ENCODE measurements at regions not wholly inside any gene's neighbourhood (a gene's known extent, or its start where the extent isn't known, plus 50 kb on each side); places are given as distances from the start of the nearest gene placed in this dataset.
"Not testable (repeated sequence)": the region's sequence is repeated elsewhere in the genome, so short reads cannot be mapped to it uniquely, and the experiment has no call there.

DNA sequence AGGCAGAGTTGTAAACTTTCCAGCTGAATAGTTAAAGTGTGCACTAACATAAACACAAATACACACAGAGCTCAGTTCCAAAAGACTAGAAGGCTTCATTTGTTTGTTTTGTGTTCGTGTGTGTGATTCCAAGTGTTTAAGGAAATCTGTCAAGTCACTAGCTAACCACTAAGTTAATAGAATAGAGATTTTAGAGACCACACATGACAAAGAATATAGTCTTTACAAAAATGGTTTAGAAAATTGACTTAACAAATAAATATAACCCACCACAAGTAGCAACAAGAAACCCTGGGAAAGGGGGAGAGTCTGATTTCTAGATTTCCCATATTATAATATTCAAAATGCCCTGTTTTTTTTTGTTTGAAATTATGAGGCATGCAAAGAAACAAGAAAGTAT lies 209.4 kb downstream of the FZD1 start:
- ChIA-PET CTCF (interaction anchor here (1.3 kb wide), 1 partner anchor 13 kb away, joined by 6 read pairs; no protein-coding TSS in a partner anchor), POLR2A (no interaction called here)
- no peak for DNase-seq (ENCODE audit: extremely low spot score)
- TF ChIP-seq, protein P1, sequence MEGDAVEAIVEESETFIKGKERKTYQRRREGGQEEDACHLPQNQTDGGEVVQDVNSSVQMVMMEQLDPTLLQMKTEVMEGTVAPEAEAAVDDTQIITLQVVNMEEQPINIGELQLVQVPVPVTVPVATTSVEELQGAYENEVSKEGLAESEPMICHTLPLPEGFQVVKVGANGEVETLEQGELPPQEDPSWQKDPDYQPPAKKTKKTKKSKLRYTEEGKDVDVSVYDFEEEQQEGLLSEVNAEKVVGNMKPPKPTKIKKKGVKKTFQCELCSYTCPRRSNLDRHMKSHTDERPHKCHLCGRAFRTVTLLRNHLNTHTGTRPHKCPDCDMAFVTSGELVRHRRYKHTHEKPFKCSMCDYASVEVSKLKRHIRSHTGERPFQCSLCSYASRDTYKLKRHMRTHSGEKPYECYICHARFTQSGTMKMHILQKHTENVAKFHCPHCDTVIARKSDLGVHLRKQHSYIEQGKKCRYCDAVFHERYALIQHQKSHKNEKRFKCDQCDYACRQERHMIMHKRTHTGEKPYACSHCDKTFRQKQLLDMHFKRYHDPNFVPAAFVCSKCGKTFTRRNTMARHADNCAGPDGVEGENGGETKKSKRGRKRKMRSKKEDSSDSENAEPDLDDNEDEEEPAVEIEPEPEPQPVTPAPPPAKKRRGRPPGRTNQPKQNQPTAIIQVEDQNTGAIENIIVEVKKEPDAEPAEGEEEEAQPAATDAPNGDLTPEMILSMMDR (IDR thresholded peaks at IDR 0.05; ENCODE audit: control extremely low read depth, extremely low read depth, low read depth, missing control alignments): no peak

DNA sequence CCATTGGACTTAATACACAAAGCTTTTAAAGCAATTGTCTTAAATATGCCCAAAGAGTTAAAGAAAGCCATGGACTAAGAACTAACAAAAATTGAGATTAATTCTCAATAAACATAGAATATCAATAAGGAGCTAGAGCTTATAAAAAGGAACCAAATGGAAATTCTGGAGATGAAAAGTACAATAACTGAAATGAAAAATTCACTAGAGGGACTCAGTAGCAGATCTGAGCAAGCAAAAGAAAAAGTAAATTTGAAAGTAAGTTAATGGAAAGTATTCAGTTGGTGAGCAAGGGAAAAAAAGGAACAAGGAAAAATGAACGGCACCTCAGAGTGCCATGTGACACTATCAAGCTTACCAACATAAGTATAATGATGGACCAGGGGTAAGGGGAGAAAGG lies 209.8 kb downstream of the FZD1 start:
- CTCF ChIA-PET: interaction anchor here (1.3 to 1.7 kb wide), 2 partner anchors 14 to 121 kb away, joined by 3 to 6 read pairs; no protein-coding TSS in a partner anchor
- DNase-seq (ENCODE audit: extremely low spot score): no peak
- TF ChIP-seq, protein P1 (IDR thresholded peaks at IDR 0.05; ENCODE audit: control extremely low read depth, extremely low read depth, low read depth, missing control alignments): no peak
- POLR2A ChIA-PET: no interaction called here

DNA sequence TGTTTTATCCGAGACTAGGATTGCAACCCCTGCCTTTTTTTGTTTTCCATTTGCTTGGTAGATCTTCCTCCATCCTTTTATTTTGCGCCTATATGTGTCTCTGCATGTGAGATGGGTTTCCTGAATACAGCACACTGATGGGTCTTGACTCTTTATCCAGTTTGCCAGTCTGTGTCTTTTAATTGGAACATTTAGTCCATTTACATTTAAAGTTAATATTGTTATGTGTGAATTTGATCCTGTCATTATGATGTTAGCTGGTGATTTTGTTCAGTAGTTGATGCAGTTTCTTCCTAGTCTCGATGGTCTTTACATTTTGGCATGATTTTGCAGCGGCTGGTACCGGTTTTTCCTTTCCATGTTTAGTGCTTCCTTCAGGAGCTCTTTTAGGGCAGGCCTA lies 216.2 kb downstream of the FZD1 start:
- DNase-seq (ENCODE audit: extremely low spot score); CTCF ChIA-PET; POLR2A ChIA-PET: not testable (repeated sequence)

DNA sequence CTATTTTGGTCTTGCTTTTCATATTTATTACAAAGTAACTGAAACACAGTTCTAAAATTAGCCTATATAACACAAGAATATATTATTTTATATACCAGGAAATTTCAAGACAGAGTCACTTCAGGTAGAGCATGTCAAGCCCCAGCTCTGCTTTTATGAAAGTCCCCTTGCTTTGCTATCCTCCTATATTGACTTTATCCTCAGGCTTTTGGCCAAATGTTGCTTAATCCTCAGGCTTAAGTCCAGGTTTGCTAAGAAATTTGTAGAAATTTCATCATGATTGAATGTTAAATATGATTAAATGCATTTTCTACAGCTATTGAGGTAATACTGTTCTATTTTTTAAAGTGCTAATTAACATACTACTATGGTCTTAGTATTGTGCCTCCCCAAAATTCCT lies 227.6 kb downstream of the FZD1 start:
- TF ChIP-seq, protein P1 (IDR thresholded peaks at IDR 0.05; ENCODE audit: control extremely low read depth, extremely low read depth, low read depth, missing control alignments): no peak
- ChIA-PET CTCF (interaction anchor here (1.2 to 1.6 kb wide), 3 partner anchors 8 to 31 kb away, joined by 3 to 4 read pairs (median 4); no protein-coding TSS in a partner anchor), POLR2A (no interaction called here)
- DNase-seq (ENCODE audit: extremely low spot score): no peak

DNA sequence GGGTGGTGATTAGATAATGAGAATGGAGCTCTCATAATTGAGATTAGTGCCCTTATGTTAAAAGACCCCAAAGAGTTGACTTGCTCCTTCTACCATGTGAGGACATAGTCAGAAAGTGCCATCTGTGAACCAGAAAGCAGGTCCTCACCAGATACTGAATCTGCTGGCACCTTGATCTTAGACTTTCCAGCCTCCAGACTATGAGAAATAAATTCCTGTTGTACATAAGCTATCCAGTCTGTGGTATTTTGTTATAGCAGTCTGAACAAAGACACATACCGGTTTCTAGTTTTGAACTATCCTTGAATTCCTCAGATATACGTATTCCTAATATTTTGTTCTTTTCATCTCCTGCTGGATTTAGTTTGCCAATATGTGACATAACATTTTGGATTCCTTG lies 228.1 kb downstream of the FZD1 start:
- no peak for DNase-seq (ENCODE audit: extremely low spot score)
- POLR2A ChIA-PET: no interaction called here
- CTCF ChIA-PET: interaction anchor here (1.2 to 1.6 kb wide), 3 partner anchors 9 to 32 kb away, joined by 3 to 4 read pairs (median 4); no protein-coding TSS in a partner anchor
- TF ChIP-seq, protein P1 (IDR thresholded peaks at IDR 0.05; ENCODE audit: control extremely low read depth, extremely low read depth, low read depth, missing control alignments): no peak

DNA sequence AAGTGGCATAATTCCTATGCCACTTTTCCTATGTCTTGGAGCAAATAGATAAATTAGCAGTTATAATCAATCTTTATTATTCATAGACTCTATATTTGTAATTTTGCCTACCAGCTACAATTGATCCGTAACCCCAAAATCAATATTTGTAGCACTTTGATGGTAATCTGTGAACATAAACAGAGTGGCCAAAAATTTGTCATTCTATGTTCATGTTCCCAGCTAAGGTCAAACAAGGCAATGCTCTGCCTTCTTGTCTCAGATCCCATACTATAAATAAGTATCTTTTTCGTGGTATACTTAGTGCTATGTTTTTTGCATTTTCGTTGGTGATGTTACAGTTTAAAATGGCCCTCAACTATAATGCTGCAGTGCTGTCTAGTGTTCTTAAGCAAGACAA lies 228.5 kb downstream of the FZD1 start:
- TF ChIP-seq, protein P1 (IDR thresholded peaks at IDR 0.05; ENCODE audit: control extremely low read depth, extremely low read depth, low read depth, missing control alignments): no peak
- POLR2A ChIA-PET: no interaction called here
- CTCF ChIA-PET: interaction anchor here (1.2 to 1.6 kb wide), 3 partner anchors 9 to 32 kb away, joined by 3 to 4 read pairs (median 4); no protein-coding TSS in a partner anchor
- no peak for DNase-seq (ENCODE audit: extremely low spot score)

DNA sequence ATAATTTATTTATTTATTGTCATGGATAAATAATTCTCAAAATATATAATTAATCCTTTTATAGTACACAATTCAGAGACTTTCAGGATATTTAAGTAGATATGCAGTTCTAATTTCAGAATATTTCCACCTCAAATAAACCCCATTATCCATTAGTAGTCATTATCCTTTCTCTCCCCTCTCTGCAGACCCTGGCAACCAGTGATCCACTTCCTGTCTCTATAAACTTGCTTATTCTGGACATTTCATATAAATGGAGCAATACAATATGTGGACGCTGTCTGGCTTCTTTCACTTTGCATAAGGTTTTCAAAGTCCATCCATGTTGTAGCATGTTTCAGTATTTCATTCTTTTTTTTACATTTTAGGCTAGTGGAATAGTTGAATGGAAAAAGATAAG lies 230.2 kb downstream of the FZD1 start:
- TF ChIP-seq, protein P1 (IDR thresholded peaks at IDR 0.05; ENCODE audit: control extremely low read depth, extremely low read depth, low read depth, missing control alignments): no peak
- DNase-seq (ENCODE audit: extremely low spot score): no peak
- CTCF ChIA-PET: no interaction called here
- POLR2A ChIA-PET: no interaction called here

Measured in GM10248 (cell line).